Spinal cord (tissue), 10 donors: ENCODE measurements at regions not wholly inside any gene's neighbourhood (a gene's known extent, or its start where the extent isn't known, plus 50 kb on each side); places are given as distances from the start of the nearest gene placed in this dataset. TPM values are rescaled to one million over a fixed set of nuclear protein-coding genes. Genes with fewer than 3 reads are reported as not detected.
"Not testable (repeated sequence)": the region's sequence is repeated elsewhere in the genome, so short reads cannot be mapped to it uniquely, and the experiment has no call there.

Experiments
- DNase-seq, 6 donors: peaks; one replicate each; pipeline versions ENCODE4 v3.0.0 to v3.0.0-alpha.2; 2013 to 2015; ENCODE audit warnings: low spot score in 6 of 6, low read depth in 4 of 6
- H3K27ac ChIP-seq: one replicate; pipeline ENCODE4 v1.5.1; 2013; ENCODE audit warnings: low read depth, low read length, control low read depth
- H3K27me3 ChIP-seq: one replicate; pipeline ENCODE4 v1.6.1; 2013; ENCODE audit warnings: low read length; ENCODE audit not compliant: control insufficient read depth, insufficient read depth
- H3K36me3 ChIP-seq: one replicate; pipeline ENCODE4 v1.6.1; 2013; ENCODE audit warnings: low read length; ENCODE audit not compliant: control insufficient read depth, insufficient read depth
- H3K4me1 ChIP-seq: one replicate; pipeline ENCODE4 v1.6.1; 2013; ENCODE audit warnings: low read length; ENCODE audit not compliant: control insufficient read depth, insufficient read depth
- H3K4me3 ChIP-seq: one replicate; pipeline ENCODE4 v1.5.1; 2013; ENCODE audit warnings: low read depth, low read length, control low read depth
- H3K9me3 ChIP-seq: one replicate; pipeline ENCODE4 v1.6.1; 2013; ENCODE audit warnings: low read length; ENCODE audit not compliant: control insufficient read depth, insufficient read depth
- WGBS: methylation state at CpG from one replicate; pipeline ENCODE4 v1.1.5; 2013; ENCODE audit warnings: missing lambda C conversion rate; ENCODE audit not compliant: insufficient coverage; 5-methylcytosine and 5-hydroxymethylcytosine counted together
- small RNA-seq: library from RNA; depleted of rRNA; stranded (forward); fragments of <200 nt; gene quantifications from one replicate; pipeline ENCODE3, GENCODE V24; 2014; ENCODE audit warnings: low replicate concordance
- donor health status: healthy.

DNA sequence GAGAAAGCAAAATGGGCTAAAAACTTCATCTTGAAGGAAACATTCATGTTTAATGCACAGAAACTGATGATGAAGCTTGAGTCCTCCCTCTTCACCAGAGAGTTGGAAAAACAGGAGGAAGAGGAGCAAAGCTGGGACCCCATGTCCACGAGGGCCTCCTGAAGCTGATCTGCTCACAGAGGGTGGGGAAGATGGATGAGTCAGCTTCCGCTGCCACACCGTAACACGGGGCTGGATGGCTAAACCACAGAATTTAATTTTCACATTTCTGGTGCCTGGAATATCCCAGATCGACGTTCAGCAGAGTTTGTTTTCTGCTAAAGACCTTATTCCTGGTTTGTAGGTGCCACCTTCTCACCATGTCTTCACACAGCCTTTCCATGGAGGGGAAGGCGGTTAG is 634.4 kb downstream of the RPIA start:
- H3K27me3 ChIP-seq, DNase-seq, H3K9me3 ChIP-seq, H3K4me1 ChIP-seq, H3K36me3 ChIP-seq, H3K4me3 ChIP-seq, H3K27ac ChIP-seq: not testable (repeated sequence)
- WGBS = no CpG with 5 or more reads among the region's 7 CpGs

DNA sequence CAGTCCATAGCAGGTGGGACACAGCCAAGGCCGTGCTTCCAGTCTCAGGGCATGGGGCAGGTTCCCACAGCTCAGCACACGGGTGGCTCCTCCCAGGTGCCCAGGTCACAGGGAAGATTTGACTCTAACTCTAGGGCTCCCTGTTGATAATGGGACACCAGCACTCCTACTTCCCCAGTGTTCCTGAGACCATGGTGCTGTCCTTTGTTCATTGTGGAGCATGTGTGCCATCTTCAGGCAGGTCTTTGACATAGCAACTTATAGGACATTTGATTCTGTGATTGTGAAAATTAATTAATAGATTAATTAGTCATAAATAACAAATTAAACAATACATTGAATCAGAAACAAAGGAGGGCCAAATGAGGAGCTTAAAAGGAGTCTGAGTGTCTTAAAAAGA is 635.0 kb downstream of the RPIA start:
- no CpG with 5 or more reads among the region's 2 CpGs for WGBS
- H3K4me1 ChIP-seq, H3K36me3 ChIP-seq, H3K9me3 ChIP-seq, H3K4me3 ChIP-seq, H3K27me3 ChIP-seq, H3K27ac ChIP-seq, DNase-seq: not testable (repeated sequence)

DNA sequence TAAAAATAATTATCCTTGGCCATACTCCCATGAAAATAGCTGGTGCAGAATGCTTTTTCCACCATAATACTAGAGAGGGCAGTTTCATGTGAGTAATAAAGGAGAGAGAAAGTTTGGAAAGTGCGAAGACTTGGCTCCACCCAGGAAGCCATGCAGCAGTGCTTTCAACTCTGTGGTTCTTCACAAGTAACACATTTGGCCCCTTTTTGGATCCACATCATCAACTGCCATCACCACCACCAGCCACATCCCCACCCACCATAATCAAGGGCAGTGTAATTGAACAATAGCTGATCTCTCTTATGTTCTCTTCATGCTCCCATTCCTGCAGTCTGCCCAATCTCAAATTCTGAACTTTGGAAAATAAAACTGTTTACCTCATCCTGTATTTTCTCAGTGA is 637.3 kb downstream of the RPIA start:
- H3K9me3 ChIP-seq, H3K27ac ChIP-seq, H3K4me3 ChIP-seq, DNase-seq, H3K27me3 ChIP-seq, H3K4me1 ChIP-seq, H3K36me3 ChIP-seq: not testable (repeated sequence)
- WGBS = no CpG with 5 or more reads among the region's 1 CpG

Small RNAs in the stretch of these regions (small RNA-seq; reads per million reads assigned to genes)
- gene IGKJ1 (not detected), gene IGKJ3 (not detected), gene IGKJ4 (not detected), gene IGKJ5 (not detected), gene IGKV1-35 (not detected), gene IGKV2-19 (not detected), gene IGKV2-36 (not detected), gene IGKV2-38 (not detected), gene IGKV3-25 (not detected), gene IGKV7-3 (not detected), gene MIR4436A (not detected)
